Lung (tissue), 11 donors: ENCODE measurements at regions not wholly inside any gene's neighbourhood (a gene's known extent, or its start where the extent isn't known, plus 50 kb on each side); places are given as distances from the start of the nearest gene placed in this dataset.

ENCODE experiments used
- ATAC-seq: fragments of 200-7000 bp; cut with Tn5 transposase; one replicate; pipeline ENCODE4 v1.9.1; 2020; ENCODE audit warnings: moderate number of reproducible peaks; ENCODE audit not compliant: insufficient read depth, low FRiP score
- DNase-seq, 3 donors: peaks; one replicate each; pipeline ENCODE4 v3.0.0-alpha.2; 2013 to 2017
- H3K27ac ChIP-seq, 2 donors: one replicate each; pipeline ENCODE4 v1.5.1; 2013; ENCODE audit warnings: mild to moderate bottlenecking in 2 of 2, moderate library complexity in 2 of 2, control low read depth in 1 of 2, inconsistent platforms in 1 of 2, low read depth in 1 of 2, low read length in 1 of 2
- H3K27me3 ChIP-seq, 3 donors: one replicate each; pipeline ENCODE4 v1.5.1; 2013; ENCODE audit warnings: low read length in 2 of 3; ENCODE audit not compliant: control insufficient read depth in 3 of 3, insufficient read depth in 3 of 3
- H3K36me3 ChIP-seq, 4 donors: one replicate each; pipeline ENCODE4 v1.5.1; 2013; ENCODE audit warnings: low read length in 4 of 4, mild to moderate bottlenecking in 1 of 4, moderate library complexity in 1 of 4; ENCODE audit not compliant: control insufficient read depth in 4 of 4, insufficient read depth in 4 of 4
- H3K4me1 ChIP-seq, 5 donors: one replicate each; pipeline ENCODE4 v1.5.1; 2013; ENCODE audit warnings: low read length in 5 of 5, mild to moderate bottlenecking in 2 of 5, moderate library complexity in 1 of 5; ENCODE audit not compliant: control insufficient read depth in 5 of 5, insufficient read depth in 5 of 5
- H3K4me3 ChIP-seq: one replicate; pipeline ENCODE4 v1.5.1; 2013; ENCODE audit warnings: mild to moderate bottlenecking, control low read depth, moderate library complexity
- H3K9ac ChIP-seq, 2 donors: one replicate each; pipeline ENCODE4 v1.5.1; 2013; ENCODE audit warnings: low read length in 2 of 2, control low read depth in 1 of 2; ENCODE audit not compliant: insufficient read depth in 1 of 2
- H3K9me3 ChIP-seq, 4 donors: one replicate each; pipeline ENCODE4 v1.5.1; 2013; ENCODE audit warnings: low read length in 3 of 4, mild to moderate bottlenecking in 1 of 4, moderate library complexity in 1 of 4; ENCODE audit not compliant: control insufficient read depth in 4 of 4, insufficient read depth in 3 of 4
- CTCF ChIP-seq: IDR thresholded peaks from 2 replicates; pipeline ENCODE4 v1.5.1; 2012; ENCODE audit warnings: mild to moderate bottlenecking; ENCODE audit errors: control extremely low read depth, extremely low read depth
- WGBS, 2 donors: extraction: QIAGEN DNeasy Blood & Tissue Kit; methylation state at CpG; one replicate each; pipeline ENCODE4 v1.1.7; 2013; 5-methylcytosine and 5-hydroxymethylcytosine counted together
- donor health status: control.
- donor health status: control.
- donor health status: Bipolar disorder and iron deficiency.
- donor health status: healthy.
- donor health status: DM: yes; HTN: yes; CAD: no.

- H3K9me3 ChIP-seq = no peaks in the 10 kb centered on the region
- DNase-seq = no peak
- peaks cover 0 to 2% (median 0%) of the 10 kb centered on the region in 5 donors for H3K4me1 ChIP-seq
- no peak for ATAC-seq
- H3K36me3 ChIP-seq = no peaks in the 10 kb centered on the region
- H3K4me3 ChIP-seq = no peak overlapping the region
- H3K27ac ChIP-seq = no peak overlapping the region
- 64 to 78% methylated on average over 7 of the region's 7 CpGs for WGBS, 2 donors
- H3K9ac ChIP-seq = no peak overlapping the region
- H3K27me3 ChIP-seq = peaks cover 0 to 21% (median 10%) of the 10 kb centered on the region in 3 donors
- TF ChIP-seq CTCF = no peak
Measured at GRCh38 chr18:57208047-57208446, 61.2 kb downstream of the BOD1L2 start.

- Histone ChIP-seq H3K9ac (no peak overlapping the region), H3K9me3 (no peaks in the 10 kb centered on the region), H3K27me3 (peaks cover 0 to 17% (median 10%) of the 10 kb centered on the region in 3 donors), H3K36me3 (no peaks in the 10 kb centered on the region), H3K4me1 (peaks cover 0 to 2% (median 0%) of the 10 kb centered on the region in 5 donors), H3K4me3 (no peak overlapping the region), H3K27ac (no peak overlapping the region)
- WGBS, 2 donors = 12 to 13% methylated on average over 10 of the region's 10 CpGs
- no peak for TF ChIP-seq CTCF
- no peak for ATAC-seq
- DNase-seq = no peak
Measured at GRCh38 chr18:57209713-57210106, 62.8 kb downstream of the BOD1L2 start.

GRCh38 chr18:57210107-57210715 lies 63.3 kb downstream of the BOD1L2 start:
- Histone ChIP-seq H3K27me3 (peaks cover 0 to 17% (median 10%) of the 10 kb centered on the region in 3 donors), H3K9me3 (no peaks in the 10 kb centered on the region), H3K36me3 (no peaks in the 10 kb centered on the region), H3K4me3 (no peak overlapping the region), H3K4me1 (peaks cover 0 to 2% (median 0%) of the 10 kb centered on the region in 5 donors), H3K9ac (no peak overlapping the region), H3K27ac (no peak overlapping the region)
- no peak for TF ChIP-seq CTCF
- DNase-seq = peak in 1 of 3 donors; percentile 14
- 15 to 33% methylated on average over 11 of the region's 11 CpGs for WGBS, 2 donors
- ATAC-seq = peak; percentile 34
